Trophoblast cell (in vitro differentiated cells and primary cell): ENCODE measurements at regions not wholly inside any gene's neighbourhood (a gene's known extent, or its start where the extent isn't known, plus 50 kb on each side); places are given as distances from the start of the nearest gene placed in this dataset.

ENCODE experiments used
- DNase-seq, 2 donors: peaks; one replicate each; pipeline ENCODE4 v3.0.0-alpha.2; 2016
- H2AFZ ChIP-seq: 2 replicates; pipeline ENCODE4 v1.6.1; 2013; ENCODE audit warnings: low read length, moderate library complexity, mild to moderate bottlenecking; ENCODE audit not compliant: insufficient read depth, poor library complexity
- H2AK5ac ChIP-seq: 2 replicates; pipeline ENCODE4 v1.6.1; 2013; ENCODE audit warnings: mild to moderate bottlenecking, low read length
- H2BK120ac ChIP-seq: 2 replicates; pipeline ENCODE4 v1.6.1; 2013; ENCODE audit warnings: low read length, mild to moderate bottlenecking, moderate library complexity; ENCODE audit not compliant: insufficient read depth, poor library complexity
- H2BK12ac ChIP-seq: 2 replicates; pipeline ENCODE4 v1.6.1; 2013; ENCODE audit warnings: mild to moderate bottlenecking, low read length, moderate library complexity
- H2BK5ac ChIP-seq: 2 replicates; pipeline ENCODE4 v1.6.1; 2013; ENCODE audit warnings: low read length, low read depth, moderate library complexity, mild to moderate bottlenecking; ENCODE audit not compliant: poor library complexity
- H3K14ac ChIP-seq: 2 replicates; pipeline ENCODE4 v1.6.1; 2013; ENCODE audit warnings: mild to moderate bottlenecking, low read length
- H3K18ac ChIP-seq: 2 replicates; pipeline ENCODE4 v1.6.1; 2013; ENCODE audit warnings: mild to moderate bottlenecking, low read length
- H3K23ac ChIP-seq: 2 replicates; pipeline ENCODE4 v1.6.1; 2013; ENCODE audit warnings: low read length
- H3K27ac ChIP-seq: 2 replicates; pipeline ENCODE4 v1.5.1; 2013; ENCODE audit warnings: low read depth, mild to moderate bottlenecking, inconsistent platforms, low read length, moderate library complexity
- H3K27me3 ChIP-seq: 2 replicates; pipeline ENCODE4 v1.6.1; 2013; ENCODE audit warnings: inconsistent platforms, mild to moderate bottlenecking, low read length, moderate library complexity; ENCODE audit not compliant: insufficient read depth
- H3K36me3 ChIP-seq, 2 experiments: 1 replicate in 1 of 2; 2 replicates in 1 of 2; pipeline ENCODE4 v1.6.1; 2013; ENCODE audit warnings: low read length in 2 of 2, mild to moderate bottlenecking in 2 of 2, moderate library complexity in 1 of 2; ENCODE audit not compliant: insufficient read depth in 2 of 2, control insufficient read depth in 1 of 2
- H3K4ac ChIP-seq: 2 replicates; pipeline ENCODE4 v1.6.1; 2013; ENCODE audit warnings: low read depth, mild to moderate bottlenecking, low read length, moderate library complexity
- H3K4me1 ChIP-seq, 2 experiments: 1 replicate in 1 of 2; 2 replicates in 1 of 2; pipeline ENCODE4 v1.6.1; 2013; ENCODE audit warnings: low read length in 2 of 2, mild to moderate bottlenecking in 2 of 2, moderate library complexity in 1 of 2; ENCODE audit not compliant: insufficient read depth in 2 of 2, control insufficient read depth in 1 of 2
- H3K4me2 ChIP-seq: 2 replicates; pipeline ENCODE4 v1.6.1; 2013; ENCODE audit warnings: inconsistent platforms, mild to moderate bottlenecking, low read length, moderate library complexity
- H3K4me3 ChIP-seq: 2 replicates; pipeline ENCODE4 v1.5.1; 2013; ENCODE audit warnings: mild to moderate bottlenecking, low read depth, low read length, inconsistent platforms
- H3K79me1 ChIP-seq: one replicate; pipeline ENCODE4 v1.6.1; 2013; ENCODE audit warnings: low read length
- H3K79me2 ChIP-seq: 2 replicates; pipeline ENCODE4 v1.6.1; 2013; ENCODE audit warnings: low read length, mild to moderate bottlenecking; ENCODE audit not compliant: control insufficient read depth, insufficient read depth, poor library complexity
- H3K9ac ChIP-seq: 2 replicates; pipeline ENCODE4 v1.6.1; 2013; ENCODE audit warnings: mild to moderate bottlenecking, low read length
- H3K9me3 ChIP-seq: 2 replicates; pipeline ENCODE4 v1.6.1; 2013; ENCODE audit warnings: low read depth, mild to moderate bottlenecking, control low read depth, inconsistent platforms, low read length; ENCODE audit not compliant: insufficient read depth
- H4K12ac ChIP-seq: 2 replicates; pipeline ENCODE4 v1.6.1; 2013; ENCODE audit warnings: low read depth, mild to moderate bottlenecking, low read length, moderate library complexity
- H4K8ac ChIP-seq: 2 replicates; pipeline ENCODE4 v1.6.1; 2013; ENCODE audit warnings: low read depth, mild to moderate bottlenecking, low read length, moderate library complexity
- H4K91ac ChIP-seq: one replicate; pipeline ENCODE4 v1.6.1; 2013; ENCODE audit warnings: low read depth, mild to moderate bottlenecking, low read length, moderate library complexity
- WGBS: extraction: QIAGEN DNeasy Blood & Tissue Kit; methylation state at CpG from one replicate; pipeline ENCODE4 v1.1.7; 2013; ENCODE audit warnings: missing lambda C conversion rate; ENCODE audit not compliant: insufficient read length, insufficient coverage; ENCODE audit errors: extremely low coverage; 5-methylcytosine and 5-hydroxymethylcytosine counted together

GRCh38 chr14:54172562-54172961 lies 215.9 kb upstream of the BMP4 start:
- Histone ChIP-seq H2BK5ac (no peak overlapping the region), H3K9ac (no peak overlapping the region), H3K4me2 (no peak overlapping the region), H3K4ac (no peak overlapping the region), H4K91ac (no peak overlapping the region), H3K79me2 (no peaks in the 10 kb centered on the region), H3K9me3 (no peaks in the 10 kb centered on the region), H2BK12ac (no peak overlapping the region), H4K12ac (no peak overlapping the region), H3K79me1 (no peaks in the 10 kb centered on the region), H3K14ac (no peak overlapping the region), H4K8ac (no peak overlapping the region), H2AFZ (no peak overlapping the region), H3K23ac (no peak overlapping the region), H3K36me3 (no peaks in the 10 kb centered on the region), H3K4me3 (no peak overlapping the region), H3K4me1 (peaks cover 0 to 3% of the 10 kb centered on the region in 2 experiments), H3K27me3 (no peaks in the 10 kb centered on the region), H3K27ac (no peak overlapping the region), H3K18ac (no peak overlapping the region), H2BK120ac (no peak overlapping the region), H2AK5ac (no peak overlapping the region)
- DNase-seq: no peak
- WGBS: no CpG with 5 or more reads among the region's 3 CpGs

GRCh38 chr14:54173802-54174201 lies 217.2 kb upstream of the BMP4 start:
- H2BK12ac ChIP-seq: no peak overlapping the region

GRCh38 chr14:54174457-54174856 lies 217.8 kb upstream of the BMP4 start:
- no peaks in the 10 kb centered on the region for H3K9me3 ChIP-seq
- no peak overlapping the region for H3K9ac ChIP-seq
- H3K18ac ChIP-seq: no peak overlapping the region
- WGBS: no CpG with 5 or more reads among the region's 1 CpG
- no peaks in the 10 kb centered on the region for H3K36me3 ChIP-seq
- H4K8ac ChIP-seq: no peak overlapping the region
- H3K79me1 ChIP-seq: no peaks in the 10 kb centered on the region
- H3K4ac ChIP-seq: no peak overlapping the region
- no peak for DNase-seq
- H2AK5ac ChIP-seq: no peak overlapping the region
- no peak overlapping the region for H2AFZ ChIP-seq
- no peak overlapping the region for H3K4me2 ChIP-seq
- H2BK5ac ChIP-seq: no peak overlapping the region
- no peak overlapping the region for H2BK120ac ChIP-seq
- H3K23ac ChIP-seq: no peak overlapping the region
- no peak overlapping the region for H4K12ac ChIP-seq
- H3K27me3 ChIP-seq: no peaks in the 10 kb centered on the region
- H4K91ac ChIP-seq: no peak overlapping the region
- H3K27ac ChIP-seq: no peak overlapping the region
- H3K4me1 ChIP-seq: peaks cover 0 to 3% of the 10 kb centered on the region in 2 experiments
- H3K14ac ChIP-seq: no peak overlapping the region
- H2BK12ac ChIP-seq: no peak overlapping the region
- no peaks in the 10 kb centered on the region for H3K79me2 ChIP-seq
- no peak overlapping the region for H3K4me3 ChIP-seq

More at GRCh38 chr14:54173802-54174201, 217.2 kb upstream of the BMP4 start:
- H3K4me3 ChIP-seq: no peak overlapping the region
- no peak overlapping the region for H3K4me2 ChIP-seq
- no peak overlapping the region for H4K12ac ChIP-seq
- H3K79me1 ChIP-seq: no peaks in the 10 kb centered on the region
- H2AK5ac ChIP-seq: no peak overlapping the region
- H3K4me1 ChIP-seq: peaks cover 0 to 3% of the 10 kb centered on the region in 2 experiments
- no peaks in the 10 kb centered on the region for H3K79me2 ChIP-seq
- H3K9ac ChIP-seq: no peak overlapping the region
- H2BK120ac ChIP-seq: no peak overlapping the region
- no peak overlapping the region for H2AFZ ChIP-seq
- no peak overlapping the region for H3K23ac ChIP-seq
- H3K9me3 ChIP-seq: no peaks in the 10 kb centered on the region
- H3K27me3 ChIP-seq: no peaks in the 10 kb centered on the region
- H2BK5ac ChIP-seq: no peak overlapping the region
- no peak for DNase-seq
- H3K18ac ChIP-seq: no peak overlapping the region
- no peak overlapping the region for H3K27ac ChIP-seq
- H3K4ac ChIP-seq: no peak overlapping the region
- no CpG with 5 or more reads among the region's 2 CpGs for WGBS
- H4K91ac ChIP-seq: no peak overlapping the region
- H3K36me3 ChIP-seq: no peaks in the 10 kb centered on the region
- no peak overlapping the region for H4K8ac ChIP-seq
- H3K14ac ChIP-seq: no peak overlapping the region

GRCh38 chr14:54175298-54175942 lies 218.8 kb upstream of the BMP4 start:
- no peak overlapping the region for H2BK12ac ChIP-seq
- peak; percentile 56 to 92 for DNase-seq
- no peak overlapping the region for H3K23ac ChIP-seq
- no peak overlapping the region for H4K91ac ChIP-seq
- H3K4ac ChIP-seq: no peak overlapping the region
- H3K79me1 ChIP-seq: no peaks in the 10 kb centered on the region
- no peak overlapping the region for H4K12ac ChIP-seq
- no peak overlapping the region for H2AFZ ChIP-seq
- H2BK120ac ChIP-seq: no peak overlapping the region
- H3K36me3 ChIP-seq: no peaks in the 10 kb centered on the region
- no peak overlapping the region for H3K27ac ChIP-seq
- no peak overlapping the region for H4K8ac ChIP-seq
- WGBS: no CpG with 5 or more reads among the region's 4 CpGs
- no peaks in the 10 kb centered on the region for H3K79me2 ChIP-seq
- no peak overlapping the region for H3K4me2 ChIP-seq
- H2AK5ac ChIP-seq: no peak overlapping the region
- H3K14ac ChIP-seq: no peak overlapping the region
- no peaks in the 10 kb centered on the region for H3K27me3 ChIP-seq
- H3K9ac ChIP-seq: no peak overlapping the region
- no peaks in the 10 kb centered on the region for H3K9me3 ChIP-seq
- H3K18ac ChIP-seq: no peak overlapping the region
- H2BK5ac ChIP-seq: no peak overlapping the region
- peaks cover 0 to 3% of the 10 kb centered on the region in 2 experiments for H3K4me1 ChIP-seq
- H3K4me3 ChIP-seq: no peak overlapping the region
